ENCODE measurements at regions not wholly inside any gene's neighbourhood (a gene's known extent, or its start where the extent isn't known, plus 50 kb on each side); places are given as distances from the start of the nearest gene placed in this dataset.

GRCh38 chr20:58127701-58128111 lies 100.7 kb downstream of the ANKRD60 start:
- DNase-seq (ENCODE audit: low read depth, low spot score) (no peak), FAIRE-seq (no peak), ATAC-seq (no peak)
- ChIA-PET CTCF (no interaction called here), SMC1A (ENCODE audit: uncharacterized antibody, unreplicated experiment) (no interaction called here), RAD21 (ENCODE audit: unreplicated experiment) (no interaction called here), POLR2A (no interaction called here)
- in situ Hi-C loops (cut with MboI): no loop called here
- Histone ChIP-seq H3K36me3 (ENCODE audit: control insufficient read depth in 2 of 2, insufficient read depth in 2 of 2, low read length in 1 of 2) (no peaks in the 10 kb centered on the region), H3K9me3 (replicated peaks; ENCODE audit: control insufficient read depth, insufficient read depth, low read length) (no peaks in the 10 kb centered on the region; the same call in 2 of the 3 replicates), H3K4me1 (ENCODE audit: control insufficient read depth, insufficient read depth, low read length) (no peaks in the 10 kb centered on the region), H3K79me2 (ENCODE audit: control insufficient read depth, insufficient read depth, low read length) (no peaks in the 10 kb centered on the region), H3K27ac (ENCODE audit: control insufficient read depth, insufficient read depth) (no peak overlapping the region), H3K4me3 (no peak overlapping the region), H2AFZ (ENCODE audit: control insufficient read depth, low read depth, low read length) (no peak overlapping the region), H3K27me3 (replicated peaks in 1 of 2; ENCODE audit: control insufficient read depth in 2 of 2, insufficient read depth in 2 of 2, low read length in 1 of 2) (peaks cover 4 to 10% of the 10 kb centered on the region in 2 experiments), H3K9ac (ENCODE audit: control insufficient read depth, insufficient read depth, low read length) (no peak overlapping the region), H3K4me2 (ENCODE audit: control insufficient read depth, insufficient read depth) (no peak overlapping the region), H4K20me1 (ENCODE audit: control insufficient read depth, insufficient read depth) (no peaks in the 10 kb centered on the region)
- intact Hi-C loops (cut with micrococcal nuclease; ENCODE audit: unreplicated experiment): no loop called here
- BruUV-seq (replicated peaks): no TSS peak
- under 1% methylated on average over 6 of the region's 6 CpGs for WGBS (ENCODE audit: insufficient coverage, insufficient replicate concordance, low lambda C conversion rate, missing lambda C conversion rate)
- TF ChIP-seq BCL3 (IDR thresholded peaks at IDR 0.05; ENCODE audit: borderline replicate concordance, insufficient read depth, low read depth, low read length, poor library complexity, severe bottlenecking) (no peak), TCF7 (IDR thresholded peaks at IDR 0.05; ENCODE audit: borderline replicate concordance) (no peak), ZNF24 (IDR thresholded peaks at IDR 0.05) (no peak), NRF1 (conservative IDR thresholded peaks at IDR 0.05; ENCODE audit: low read depth, low read length) (no peak), POLR2A (IDR thresholded peaks at IDR 0.05; ENCODE audit: low read depth, low read length) (no peak), NFYB (IDR thresholded peaks at IDR 0.05; ENCODE audit: insufficient read depth, low read depth, low read length) (no peak), PML (IDR thresholded peaks at IDR 0.05; ENCODE audit: low read length) (no peak), IKZF2 (IDR thresholded peaks at IDR 0.05) (no peak), E4F1 (IDR thresholded peaks at IDR 0.05; ENCODE audit: borderline replicate concordance, partially characterized antibody) (no peak), ZNF687 (IDR thresholded peaks at IDR 0.05) (no peak), CBX5 (IDR thresholded peaks at IDR 0.05; ENCODE audit: low read depth) (no peak), HDAC6 (IDR thresholded peaks at IDR 0.05; ENCODE audit: unreplicated experiment) (no peak), ZNF207 (IDR thresholded peaks at IDR 0.05; ENCODE audit: borderline replicate concordance) (no peak), ZNF274 (IDR thresholded peaks at IDR 0.05; ENCODE audit: insufficient read depth, insufficient read length) (no peak), ZBTB33 (IDR thresholded peaks at IDR 0.05) (no peak)

Measured in GM12878 (cell line).